HG03575 (cell line): ENCODE measurements at regions not wholly inside any gene's neighbourhood (a gene's known extent, or its start where the extent isn't known, plus 50 kb on each side); places are given as distances from the start of the nearest gene placed in this dataset.
"Not testable (repeated sequence)": the region's sequence is repeated elsewhere in the genome, so short reads cannot be mapped to it uniquely, and the experiment has no call there.

Experiments
- ATAC-seq: cut with Tn5 transposase; IDR thresholded peaks from one replicate; pipeline ENCODE4 v1.9.1; 2021; ENCODE audit not compliant: unreplicated experiment, insufficient number of reproducible peaks, low FRiP score; ENCODE audit errors: extremely low read depth

GRCh38 chr18:28287146-28287545 lies 110.2 kb upstream of the CDH2 start:
- ATAC-seq = no peak

DNA sequence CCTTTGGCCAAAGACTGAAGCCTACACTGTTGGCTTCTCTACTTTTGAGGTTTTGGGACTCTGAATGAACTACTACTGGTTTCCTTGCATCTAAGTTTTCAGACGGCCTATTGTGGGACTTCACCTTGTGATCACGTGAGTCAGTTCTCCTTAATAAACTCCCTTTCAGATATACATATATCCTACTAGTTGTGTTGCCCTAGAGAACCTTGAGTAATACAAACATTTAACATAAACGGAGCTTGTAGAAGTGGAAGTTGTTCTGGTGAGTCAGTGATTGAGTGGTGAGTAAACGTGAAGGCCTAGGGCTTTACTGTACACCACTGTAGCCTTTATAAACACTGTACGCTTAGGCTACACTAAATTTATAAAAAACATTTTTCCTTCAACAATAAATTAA lies 107.2 kb upstream of the CDH2 start:
- ATAC-seq = no peak

DNA sequence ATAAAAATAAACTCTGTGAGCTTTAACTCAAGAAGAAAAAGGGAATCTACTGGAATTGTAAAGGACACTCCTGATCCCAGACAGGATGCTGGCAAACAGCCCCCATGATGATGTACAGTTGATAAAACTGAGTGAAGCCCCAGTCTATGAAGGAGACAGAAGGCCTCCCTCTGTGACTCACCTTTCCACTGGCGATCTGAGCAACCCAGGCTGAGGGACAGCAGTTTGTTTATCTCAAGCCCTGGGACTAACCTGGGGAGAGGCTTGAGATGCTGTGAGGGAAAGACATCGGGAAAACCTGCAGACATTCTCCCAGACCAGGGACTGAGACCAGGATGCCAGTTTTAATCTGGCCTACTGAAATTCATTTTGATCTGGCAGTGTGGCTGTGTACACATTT lies 104.5 kb upstream of the CDH2 start:
- ATAC-seq = no peak

DNA sequence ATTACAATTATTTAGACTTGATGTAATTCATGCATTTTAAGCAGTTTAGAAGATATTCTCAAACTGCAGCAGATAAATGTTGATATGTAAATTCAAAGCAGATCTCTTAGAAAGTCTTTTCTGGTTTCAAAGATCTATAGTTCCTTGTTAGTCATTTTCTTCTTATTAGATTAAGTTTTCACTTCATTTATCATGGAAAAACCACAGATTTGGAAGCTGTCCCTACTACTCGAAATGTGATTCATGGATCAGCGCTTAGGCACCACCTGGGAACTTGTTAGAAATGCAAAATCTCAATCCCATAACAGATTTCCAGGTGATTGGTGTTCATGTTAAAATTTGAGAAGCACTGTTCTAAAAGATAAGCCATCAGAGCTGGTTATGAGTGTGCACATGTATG lies 92.8 kb upstream of the CDH2 start:
- no peak for ATAC-seq

- no peak for ATAC-seq
These were observed 91.1 kb upstream of the CDH2 start for GRCh38 chr18:28267878-28268625.

DNA sequence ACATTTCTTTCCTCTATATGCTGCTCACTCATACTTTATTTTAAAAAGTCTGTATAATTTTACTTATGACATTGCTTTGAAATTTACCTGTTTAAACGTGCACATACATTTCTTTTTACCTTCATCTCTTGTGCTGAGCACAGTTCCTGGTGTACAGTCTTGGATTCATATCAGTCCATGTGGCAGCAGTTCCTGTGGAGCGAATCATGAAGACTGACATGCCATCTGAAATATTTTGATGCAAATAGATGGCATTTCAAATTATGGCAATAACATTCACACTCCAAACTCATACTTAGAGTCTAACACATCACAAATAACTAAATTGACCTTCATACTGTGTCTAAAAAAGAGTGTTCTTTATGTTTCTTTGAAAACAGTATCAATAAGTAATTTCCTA lies 90.3 kb upstream of the CDH2 start:
- no peak for ATAC-seq

- no peak for ATAC-seq
These were observed 79.2 kb upstream of the CDH2 start for GRCh38 chr18:28256166-28256565.

GRCh38 chr18:28248653-28249052 lies 71.7 kb upstream of the CDH2 start:
- no peak for ATAC-seq

GRCh38 chr18:28240626-28241025 lies 63.7 kb upstream of the CDH2 start:
- ATAC-seq = not testable (repeated sequence)

GRCh38 chr18:28236487-28236886 lies 59.6 kb upstream of the CDH2 start:
- no peak for ATAC-seq
